ENCODE measurements at regions not wholly inside any gene's neighbourhood (a gene's known extent, or its start where the extent isn't known, plus 50 kb on each side); places are given as distances from the start of the nearest gene placed in this dataset.

DNA sequence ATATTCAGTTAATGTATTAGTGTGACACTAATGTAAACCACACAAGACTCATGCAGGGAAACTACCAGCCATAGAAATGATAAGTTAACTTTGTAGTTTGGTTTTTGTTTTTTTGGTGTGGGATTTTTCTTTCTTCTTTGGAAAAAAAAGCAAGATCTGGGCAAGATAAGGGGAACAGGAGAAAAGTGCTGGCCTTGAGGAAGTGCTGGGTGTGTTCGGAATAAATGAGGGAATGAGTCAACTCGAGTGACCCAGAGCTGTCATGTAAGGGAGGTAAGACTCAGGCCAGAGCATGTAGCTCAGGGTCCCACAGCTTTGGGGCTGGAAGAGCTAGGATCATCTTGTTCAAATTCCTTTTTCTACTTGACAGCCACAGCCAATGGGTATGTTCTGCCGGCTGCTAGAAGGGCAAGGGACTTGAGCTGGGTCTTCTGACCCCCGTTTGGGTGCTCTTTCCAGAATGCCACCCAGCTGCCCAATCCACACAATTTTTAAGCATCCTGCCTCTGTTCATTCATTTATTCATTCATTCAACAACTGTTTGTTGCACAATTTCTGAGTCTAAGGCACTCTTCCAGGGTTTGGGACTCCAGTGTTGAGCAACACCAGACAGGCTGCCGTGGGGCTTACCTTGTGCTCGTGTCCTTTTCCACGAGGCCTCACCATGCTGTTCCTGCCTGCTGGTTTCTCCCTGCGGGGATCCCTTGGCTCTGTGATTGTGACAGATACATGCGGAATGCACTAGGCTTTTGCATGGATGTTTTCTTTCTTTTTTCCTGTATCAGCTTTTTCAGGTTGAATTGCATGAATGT, 54.5 kb downstream of the CLDN34 start:
- no peak for DNase-seq
- H3K27ac ChIP-seq (ENCODE audit: low read length): no peak overlapping the region

GRCh38 chrX:10022273-10022541, 55.0 kb downstream of the CLDN34 start:
- WGBS (ENCODE audit: insufficient coverage, low lambda C conversion rate): no CpG with 5 or more reads among the region's 5 CpGs
- no peak overlapping the region for H3K27ac ChIP-seq (ENCODE audit: low read length)
- H3K4me1 ChIP-seq (ENCODE audit: control insufficient read depth, insufficient read depth, low read length): peaks cover 10% of the 10 kb centered on the region

More for the DNA sequence above, 54.5 kb downstream of the CLDN34 start:
- WGBS (ENCODE audit: insufficient coverage, low lambda C conversion rate): no CpG with 5 or more reads among the region's 9 CpGs
- no peaks in the 10 kb centered on the region for H3K36me3 ChIP-seq (ENCODE audit: control insufficient read depth, insufficient read depth, low read length)
- no peaks in the 10 kb centered on the region for H3K27me3 ChIP-seq (ENCODE audit: control insufficient read depth, insufficient read depth, low read length)
- H3K4me3 ChIP-seq (ENCODE audit: low read length): no peak overlapping the region
- H3K9me3 ChIP-seq (ENCODE audit: control insufficient read depth, low read depth, low read length): no peaks in the 10 kb centered on the region
- peaks cover 10% of the 10 kb centered on the region for H3K4me1 ChIP-seq (ENCODE audit: control insufficient read depth, insufficient read depth, low read length)

DNA sequence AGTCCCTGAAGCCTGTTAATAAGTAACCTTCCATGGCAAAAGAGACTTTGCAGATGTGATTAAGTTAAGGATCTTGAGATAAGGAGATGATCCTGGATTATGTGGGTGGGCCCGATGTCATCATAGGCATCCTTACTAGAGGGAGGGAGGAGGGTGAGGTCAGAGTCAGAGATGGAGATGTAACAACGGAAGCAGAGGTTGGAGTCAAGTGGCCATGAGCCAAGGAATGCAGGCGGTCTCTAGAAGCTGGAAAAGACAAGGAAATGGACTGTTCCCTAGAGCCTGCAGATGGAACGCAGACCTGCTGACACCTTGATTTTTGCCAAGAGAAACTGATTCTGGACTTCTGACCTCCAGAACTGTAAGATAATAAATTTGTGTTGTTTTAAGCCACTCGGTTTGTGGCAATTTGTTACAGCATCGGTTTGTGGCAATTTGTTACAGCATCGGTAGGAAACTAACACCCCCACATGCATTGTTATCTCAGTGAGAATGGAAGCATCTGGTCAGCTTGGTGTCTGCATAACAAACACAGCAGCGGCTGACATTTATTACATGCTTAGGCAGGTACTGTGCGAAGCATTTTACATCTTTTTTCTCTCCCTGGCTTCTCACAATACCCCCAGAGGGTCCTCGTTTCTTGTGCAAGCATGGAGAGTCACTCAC, 55.6 kb downstream of the CLDN34 start:
- DNase-seq: no peak
- Histone ChIP-seq H3K36me3 (ENCODE audit: control insufficient read depth, insufficient read depth, low read length) (no peaks in the 10 kb centered on the region), H3K4me3 (ENCODE audit: low read length) (no peak overlapping the region), H3K4me1 (ENCODE audit: control insufficient read depth, insufficient read depth, low read length) (peaks cover 10% of the 10 kb centered on the region), H3K27ac (ENCODE audit: low read length) (no peak overlapping the region), H3K9me3 (ENCODE audit: control insufficient read depth, low read depth, low read length) (no peaks in the 10 kb centered on the region), H3K27me3 (ENCODE audit: control insufficient read depth, insufficient read depth, low read length) (no peaks in the 10 kb centered on the region)
- no CpG with 5 or more reads among the region's 10 CpGs for WGBS (ENCODE audit: insufficient coverage, low lambda C conversion rate)

More at GRCh38 chrX:10022273-10022541, 55.0 kb downstream of the CLDN34 start:
- Histone ChIP-seq H3K27me3 (ENCODE audit: control insufficient read depth, insufficient read depth, low read length) (no peaks in the 10 kb centered on the region), H3K9me3 (ENCODE audit: control insufficient read depth, low read depth, low read length) (no peaks in the 10 kb centered on the region), H3K4me3 (ENCODE audit: low read length) (no peak overlapping the region), H3K36me3 (ENCODE audit: control insufficient read depth, insufficient read depth, low read length) (no peaks in the 10 kb centered on the region)
- DNase-seq: no peak

DNA sequence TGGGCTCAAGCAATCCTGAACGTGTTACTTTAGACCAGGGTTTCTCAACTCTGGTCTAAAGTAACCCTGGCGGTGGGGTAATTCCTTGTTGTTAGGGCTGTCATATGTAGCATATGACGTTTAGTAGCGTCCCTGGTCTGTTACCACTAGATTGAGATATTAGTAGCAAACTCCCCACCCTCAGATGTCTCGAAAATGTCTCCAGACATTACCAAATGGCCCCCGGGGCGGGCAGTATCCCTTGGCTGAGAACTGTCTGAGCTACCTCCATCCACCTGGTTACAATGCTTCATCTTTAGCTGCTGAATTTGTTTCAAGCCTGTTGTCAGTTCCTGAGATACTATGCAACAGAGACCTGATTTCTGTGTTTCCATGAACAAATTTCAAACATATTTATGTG, 56.7 kb downstream of the CLDN34 start:
- H3K4me3 ChIP-seq (ENCODE audit: low read length): no peak overlapping the region
- no CpG with 5 or more reads among the region's 7 CpGs for WGBS (ENCODE audit: insufficient coverage, low lambda C conversion rate)
- no peaks in the 10 kb centered on the region for H3K36me3 ChIP-seq (ENCODE audit: control insufficient read depth, insufficient read depth, low read length)
- no peak for DNase-seq
- peaks cover 3% of the 10 kb centered on the region for H3K4me1 ChIP-seq (ENCODE audit: control insufficient read depth, insufficient read depth, low read length)
- H3K27me3 ChIP-seq (ENCODE audit: control insufficient read depth, insufficient read depth, low read length): no peaks in the 10 kb centered on the region
- no peak overlapping the region for H3K27ac ChIP-seq (ENCODE audit: low read length)
- H3K9me3 ChIP-seq (ENCODE audit: control insufficient read depth, low read depth, low read length): no peaks in the 10 kb centered on the region

DNA sequence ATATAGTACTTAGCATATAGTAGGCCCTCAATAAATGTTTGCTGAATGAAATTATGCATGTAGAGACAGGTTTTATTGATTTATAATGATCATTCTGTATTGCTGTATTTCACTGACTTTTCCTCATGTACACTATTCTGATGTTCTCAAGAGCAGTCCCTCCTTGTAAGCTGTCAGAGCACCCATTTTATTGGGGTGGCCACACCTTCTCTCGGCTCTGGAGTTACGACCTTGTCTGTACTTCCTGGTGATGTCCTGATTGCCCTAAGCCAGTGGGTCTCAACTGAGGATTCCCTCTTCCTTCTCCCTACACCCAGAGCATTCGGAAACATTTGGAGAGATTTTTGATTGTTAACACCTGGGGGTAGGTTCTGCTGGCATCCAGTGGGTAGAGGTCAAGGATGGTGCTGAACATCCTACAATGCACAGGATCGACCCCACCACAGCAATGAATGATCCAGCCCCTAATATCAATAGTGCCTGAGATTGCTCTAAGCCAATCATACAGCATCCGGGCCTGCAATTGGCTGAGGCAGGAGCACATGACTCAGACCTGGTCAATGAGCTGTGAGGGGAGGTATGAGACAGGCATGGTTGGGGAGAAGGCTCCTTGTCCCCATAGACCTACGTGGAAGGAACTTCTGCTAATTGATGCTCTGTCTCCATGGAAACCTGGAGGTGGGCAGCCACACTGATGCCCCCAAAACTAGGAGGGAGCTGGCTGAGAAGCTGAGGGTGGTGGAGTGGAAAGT, 58.8 kb downstream of the CLDN34 start:
- no CpG with 5 or more reads among the region's 6 CpGs for WGBS (ENCODE audit: insufficient coverage, low lambda C conversion rate)
- H3K4me1 ChIP-seq (ENCODE audit: control insufficient read depth, insufficient read depth, low read length): no peaks in the 10 kb centered on the region

DNA sequence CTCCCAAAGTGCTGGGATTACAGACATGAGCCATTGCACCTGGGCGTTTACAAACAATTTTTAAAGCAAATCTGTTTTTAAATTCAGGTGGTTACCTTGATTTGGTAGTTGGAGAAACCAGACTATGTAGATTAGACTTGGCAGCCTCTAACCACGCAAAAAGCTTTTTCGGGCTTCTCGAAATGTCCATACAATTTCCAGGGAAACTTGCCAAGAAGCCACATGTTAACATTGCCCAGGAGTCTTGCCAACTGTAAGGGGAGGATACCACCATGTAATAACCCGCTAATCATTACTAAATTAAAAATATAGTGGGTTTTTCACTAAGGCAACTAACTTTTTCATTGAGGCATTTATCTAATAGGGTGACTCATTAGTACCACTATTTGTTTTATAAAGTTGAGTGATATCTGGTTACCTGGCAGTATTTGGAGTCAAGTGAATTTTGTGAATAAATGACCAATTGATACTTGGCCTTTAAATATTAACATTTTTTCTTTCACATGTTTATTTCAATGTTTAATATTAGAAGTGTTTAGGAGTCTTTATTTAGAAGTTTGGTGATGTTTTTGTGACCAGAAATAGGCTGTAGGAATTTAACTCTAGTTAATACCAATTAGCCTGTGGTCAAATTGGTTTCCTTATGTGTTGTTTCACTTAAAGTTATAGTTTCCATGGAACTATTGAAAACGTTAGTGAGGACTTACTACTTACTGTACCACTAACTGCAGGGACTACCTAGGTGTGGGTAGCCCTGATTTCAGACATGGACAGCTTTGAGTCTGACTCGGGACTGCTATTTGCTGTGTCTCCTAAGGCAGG, 61.3 kb downstream of the CLDN34 start:
- Histone ChIP-seq H3K9me3 (ENCODE audit: control insufficient read depth, low read depth, low read length) (no peaks in the 10 kb centered on the region), H3K27me3 (ENCODE audit: control insufficient read depth, insufficient read depth, low read length) (no peaks in the 10 kb centered on the region), H3K4me3 (ENCODE audit: low read length) (no peak overlapping the region), H3K36me3 (ENCODE audit: control insufficient read depth, insufficient read depth, low read length) (no peaks in the 10 kb centered on the region), H3K27ac (ENCODE audit: low read length) (no peak overlapping the region), H3K4me1 (ENCODE audit: control insufficient read depth, insufficient read depth, low read length) (no peaks in the 10 kb centered on the region)
- DNase-seq: no peak
- 100% methylated on average over 1 of the region's 7 CpGs for WGBS (ENCODE audit: insufficient coverage, low lambda C conversion rate)

More for the DNA sequence above, 58.8 kb downstream of the CLDN34 start:
- no peaks in the 10 kb centered on the region for H3K36me3 ChIP-seq (ENCODE audit: control insufficient read depth, insufficient read depth, low read length)
- H3K27ac ChIP-seq (ENCODE audit: low read length): no peak overlapping the region
- no peak overlapping the region for H3K4me3 ChIP-seq (ENCODE audit: low read length)
- DNase-seq: no peak
- no peaks in the 10 kb centered on the region for H3K9me3 ChIP-seq (ENCODE audit: control insufficient read depth, low read depth, low read length)
- H3K27me3 ChIP-seq (ENCODE audit: control insufficient read depth, insufficient read depth, low read length): no peaks in the 10 kb centered on the region

GRCh38 chrX:10030570-10030969, 63.4 kb downstream of the CLDN34 start:
- Histone ChIP-seq H3K4me3 (ENCODE audit: low read length) (no peak overlapping the region), H3K36me3 (ENCODE audit: control insufficient read depth, insufficient read depth, low read length) (no peaks in the 10 kb centered on the region), H3K27me3 (ENCODE audit: control insufficient read depth, insufficient read depth, low read length) (no peaks in the 10 kb centered on the region), H3K27ac (ENCODE audit: low read length) (no peak overlapping the region), H3K9me3 (ENCODE audit: control insufficient read depth, low read depth, low read length) (no peaks in the 10 kb centered on the region), H3K4me1 (ENCODE audit: control insufficient read depth, insufficient read depth, low read length) (no peaks in the 10 kb centered on the region)
- no peak for DNase-seq
- no CpG with 5 or more reads among the region's 3 CpGs for WGBS (ENCODE audit: insufficient coverage, low lambda C conversion rate)

- H3K4me3 ChIP-seq (ENCODE audit: low read length): no peak overlapping the region
- DNase-seq: no peak
- no peaks in the 10 kb centered on the region for H3K9me3 ChIP-seq (ENCODE audit: control insufficient read depth, low read depth, low read length)
- H3K27me3 ChIP-seq (ENCODE audit: control insufficient read depth, insufficient read depth, low read length): no peaks in the 10 kb centered on the region
- H3K36me3 ChIP-seq (ENCODE audit: control insufficient read depth, insufficient read depth, low read length): no peaks in the 10 kb centered on the region
- H3K4me1 ChIP-seq (ENCODE audit: control insufficient read depth, insufficient read depth, low read length): no peaks in the 10 kb centered on the region
- WGBS (ENCODE audit: insufficient coverage, low lambda C conversion rate): no CpG with 5 or more reads among the region's 9 CpGs
- no peak overlapping the region for H3K27ac ChIP-seq (ENCODE audit: low read length)
These were observed 64.6 kb downstream of the CLDN34 start for GRCh38 chrX:10031746-10032145.

- no peaks in the 10 kb centered on the region for H3K4me1 ChIP-seq (ENCODE audit: control insufficient read depth, insufficient read depth, low read length)
- H3K4me3 ChIP-seq (ENCODE audit: low read length): no peak overlapping the region
- H3K9me3 ChIP-seq (ENCODE audit: control insufficient read depth, low read depth, low read length): no peaks in the 10 kb centered on the region
- H3K27me3 ChIP-seq (ENCODE audit: control insufficient read depth, insufficient read depth, low read length): no peaks in the 10 kb centered on the region
- no peak overlapping the region for H3K27ac ChIP-seq (ENCODE audit: low read length)
- no CpG with 5 or more reads among the region's 4 CpGs for WGBS (ENCODE audit: insufficient coverage, low lambda C conversion rate)
- no peak for DNase-seq
- no peaks in the 10 kb centered on the region for H3K36me3 ChIP-seq (ENCODE audit: control insufficient read depth, insufficient read depth, low read length)
These were observed 65.0 kb downstream of the CLDN34 start for GRCh38 chrX:10032147-10032546.

All from large intestine (tissue), 3 donors.